Left ventricle myocardium inferior (tissue), 1 donor: ENCODE measurements at regions not wholly inside any gene's neighbourhood (a gene's known extent, or its start where the extent isn't known, plus 50 kb on each side); places are given as distances from the start of the nearest gene placed in this dataset.

ENCODE experiments used
- DNase-seq: peaks from one replicate; pipeline ENCODE4 v3.0.0-alpha.2; 2020
- H3K27ac ChIP-seq: fragments of 200-600 bp; replicated peaks from 2 replicates; pipeline ENCODE4 v1.8.0; 2021
- H3K27me3 ChIP-seq: fragments of 200-600 bp; 2 replicates; pipeline ENCODE4 v1.8.0; 2021; ENCODE audit warnings: low read depth
- H3K36me3 ChIP-seq: fragments of 200-600 bp; 2 replicates; pipeline ENCODE4 v1.8.0; 2021
- H3K4me1 ChIP-seq: fragments of 200-600 bp; 2 replicates; pipeline ENCODE4 v1.8.0; 2021
- H3K4me3 ChIP-seq: fragments of 200-600 bp; 2 replicates; pipeline ENCODE4 v1.8.0; 2021; ENCODE audit warnings: mild to moderate bottlenecking, moderate library complexity
- H3K9me3 ChIP-seq: fragments of 200-600 bp; replicated peaks from 2 replicates; pipeline ENCODE4 v1.8.0; 2021
- intact Hi-C: fragments of 100-400 bp; cut with micrococcal nuclease; formaldehyde crosslinking; loops from one replicate; pipeline ENCODE4 v1.11.0; 2022
- TF ChIP-seq, protein P1 (sequence below): fragments of 200-600 bp; IDR thresholded peaks from 2 replicates; pipeline ENCODE4 v1.8.0; 2021; ENCODE audit warnings: antibody characterized with exemption, mild to moderate bottlenecking, borderline replicate concordance
- donor health status: DM: no; HTN: yes; CAD: no; lungs with severe emphysema.

DNA sequence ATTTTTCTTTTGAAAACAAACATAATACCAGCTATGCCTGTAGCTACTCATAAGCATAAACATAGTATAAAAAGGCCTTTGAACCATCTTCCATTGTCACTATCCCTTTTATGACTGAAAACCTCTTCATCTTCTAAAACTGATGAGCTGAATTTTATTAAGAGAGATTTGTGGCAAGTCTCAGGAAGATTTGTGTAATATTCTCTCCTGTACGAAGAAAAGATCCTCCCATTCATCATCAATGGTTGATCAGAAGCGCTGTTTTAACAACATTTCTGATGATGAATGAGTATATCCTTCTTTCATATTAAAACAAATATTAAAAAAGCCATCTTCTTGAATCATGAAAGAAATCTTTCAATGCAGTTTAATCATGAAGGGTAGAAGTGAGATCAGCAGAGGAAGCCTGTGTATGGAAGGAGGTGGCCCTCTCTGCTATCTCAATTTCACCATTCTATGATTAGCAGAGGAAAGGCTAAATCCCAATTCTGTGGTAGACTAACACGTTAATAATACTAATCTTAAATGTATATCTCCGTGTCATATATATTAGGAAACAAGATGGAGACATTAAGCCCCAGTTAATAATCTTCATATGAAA, 430.2 kb downstream of the FRK start:
- H3K4me3 ChIP-seq: no peak overlapping the region
- no peaks in the 10 kb centered on the region for H3K27me3 ChIP-seq
- no peaks in the 10 kb centered on the region for H3K4me1 ChIP-seq
- no peaks in the 10 kb centered on the region for H3K36me3 ChIP-seq
- intact Hi-C loops: no loop called here
- H3K9me3 ChIP-seq: no peaks in the 10 kb centered on the region
- TF ChIP-seq, protein P1, sequence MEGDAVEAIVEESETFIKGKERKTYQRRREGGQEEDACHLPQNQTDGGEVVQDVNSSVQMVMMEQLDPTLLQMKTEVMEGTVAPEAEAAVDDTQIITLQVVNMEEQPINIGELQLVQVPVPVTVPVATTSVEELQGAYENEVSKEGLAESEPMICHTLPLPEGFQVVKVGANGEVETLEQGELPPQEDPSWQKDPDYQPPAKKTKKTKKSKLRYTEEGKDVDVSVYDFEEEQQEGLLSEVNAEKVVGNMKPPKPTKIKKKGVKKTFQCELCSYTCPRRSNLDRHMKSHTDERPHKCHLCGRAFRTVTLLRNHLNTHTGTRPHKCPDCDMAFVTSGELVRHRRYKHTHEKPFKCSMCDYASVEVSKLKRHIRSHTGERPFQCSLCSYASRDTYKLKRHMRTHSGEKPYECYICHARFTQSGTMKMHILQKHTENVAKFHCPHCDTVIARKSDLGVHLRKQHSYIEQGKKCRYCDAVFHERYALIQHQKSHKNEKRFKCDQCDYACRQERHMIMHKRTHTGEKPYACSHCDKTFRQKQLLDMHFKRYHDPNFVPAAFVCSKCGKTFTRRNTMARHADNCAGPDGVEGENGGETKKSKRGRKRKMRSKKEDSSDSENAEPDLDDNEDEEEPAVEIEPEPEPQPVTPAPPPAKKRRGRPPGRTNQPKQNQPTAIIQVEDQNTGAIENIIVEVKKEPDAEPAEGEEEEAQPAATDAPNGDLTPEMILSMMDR: no peak
- DNase-seq: no peak
- H3K27ac ChIP-seq: no peak overlapping the region

- Histone ChIP-seq H3K27ac (no peak overlapping the region), H3K36me3 (no peaks in the 10 kb centered on the region), H3K4me1 (no peaks in the 10 kb centered on the region), H3K4me3 (no peak overlapping the region), H3K27me3 (no peaks in the 10 kb centered on the region), H3K9me3 (no peaks in the 10 kb centered on the region)
- DNase-seq: no peak
- intact Hi-C loops: no loop called here
- TF ChIP-seq, protein P1: no peak
Measured at GRCh38 chr6:115629415-115629814, 431.3 kb downstream of the FRK start.

DNA sequence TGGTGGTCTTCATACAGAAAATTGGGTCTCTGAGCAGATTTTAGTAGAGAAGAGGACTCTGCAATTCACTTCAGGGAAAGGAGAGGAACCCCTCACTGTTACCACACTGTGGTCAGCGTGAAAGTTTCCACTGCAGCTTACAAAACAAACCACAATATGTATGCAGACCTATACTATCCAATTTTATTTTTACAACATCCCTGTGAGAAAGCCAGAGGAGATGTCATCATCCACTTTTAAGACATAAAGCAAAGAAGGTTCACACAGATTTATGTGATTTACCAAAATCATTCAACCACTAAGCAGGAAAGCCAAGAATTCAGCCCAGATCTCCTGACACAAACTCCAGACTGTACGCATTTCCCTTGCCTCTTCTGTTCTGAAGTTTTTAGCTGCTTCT, 442.4 kb downstream of the FRK start:
- no peaks in the 10 kb centered on the region for H3K27me3 ChIP-seq
- intact Hi-C loops: no loop called here
- no peak overlapping the region for H3K4me3 ChIP-seq
- no peak overlapping the region for H3K27ac ChIP-seq
- H3K9me3 ChIP-seq: no peaks in the 10 kb centered on the region
- DNase-seq: no peak
- TF ChIP-seq, protein P1: no peak
- no peaks in the 10 kb centered on the region for H3K36me3 ChIP-seq
- H3K4me1 ChIP-seq: no peaks in the 10 kb centered on the region

DNA sequence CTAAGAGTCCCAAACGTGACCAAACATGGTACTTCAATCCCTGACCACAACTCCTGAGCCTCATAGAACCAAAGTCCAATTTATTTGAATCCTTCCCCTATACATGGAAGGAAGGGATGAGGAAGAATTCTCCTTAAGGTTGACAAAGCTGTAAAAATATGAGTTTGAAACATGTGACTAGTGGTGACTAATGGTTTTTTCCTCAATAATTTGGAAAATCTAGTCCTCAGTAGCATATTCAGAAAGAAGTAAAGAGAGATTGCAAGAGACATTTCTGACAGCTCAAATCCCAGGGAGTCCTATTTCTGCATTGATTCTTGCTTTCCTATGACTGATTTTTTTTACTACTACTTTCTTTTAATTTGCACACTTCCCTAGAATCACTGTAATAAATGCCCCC, 443.7 kb downstream of the FRK start:
- Histone ChIP-seq H3K4me1 (no peaks in the 10 kb centered on the region), H3K27ac (no peak overlapping the region), H3K9me3 (no peaks in the 10 kb centered on the region), H3K36me3 (no peaks in the 10 kb centered on the region), H3K4me3 (no peak overlapping the region), H3K27me3 (no peaks in the 10 kb centered on the region)
- TF ChIP-seq, protein P1: no peak
- intact Hi-C loops: no loop called here
- DNase-seq: no peak

DNA sequence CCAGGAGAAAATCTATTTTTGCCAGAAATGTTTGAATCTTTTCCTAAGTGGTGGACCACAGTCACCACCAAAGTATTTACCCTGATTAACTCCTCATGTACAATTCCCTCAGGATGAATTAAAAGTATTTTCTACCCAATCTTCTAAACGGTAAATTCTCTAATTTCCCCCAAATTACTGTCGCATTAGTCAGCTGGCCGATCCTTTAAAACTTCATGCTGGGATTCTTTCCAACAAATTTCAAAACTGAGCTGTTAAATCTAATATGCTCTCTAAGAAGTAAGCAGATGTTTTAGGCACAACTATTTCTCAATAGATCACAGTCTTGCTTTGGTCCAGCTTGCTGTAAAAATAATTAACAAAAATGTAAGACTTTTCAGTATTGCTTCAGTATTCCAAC, 447.2 kb downstream of the FRK start:
- no peaks in the 10 kb centered on the region for H3K36me3 ChIP-seq
- H3K9me3 ChIP-seq: no peaks in the 10 kb centered on the region
- DNase-seq: no peak
- TF ChIP-seq, protein P1: no peak
- H3K4me1 ChIP-seq: no peaks in the 10 kb centered on the region
- no peaks in the 10 kb centered on the region for H3K27me3 ChIP-seq
- H3K4me3 ChIP-seq: no peak overlapping the region
- intact Hi-C loops: no loop called here
- no peak overlapping the region for H3K27ac ChIP-seq
